DMS153 treated with DMSO at 0.1 percent for 48 hours (cell line): ENCODE measurements at regions not wholly inside any gene's neighbourhood (a gene's known extent, or its start where the extent isn't known, plus 50 kb on each side); places are given as distances from the start of the nearest gene placed in this dataset.

Experiments used
- DNase-seq: peaks from one replicate; lab custom pipeline; 2025; ENCODE audit not compliant: unreplicated experiment; lab: John Stamatoyannopoulos, UW

DNA sequence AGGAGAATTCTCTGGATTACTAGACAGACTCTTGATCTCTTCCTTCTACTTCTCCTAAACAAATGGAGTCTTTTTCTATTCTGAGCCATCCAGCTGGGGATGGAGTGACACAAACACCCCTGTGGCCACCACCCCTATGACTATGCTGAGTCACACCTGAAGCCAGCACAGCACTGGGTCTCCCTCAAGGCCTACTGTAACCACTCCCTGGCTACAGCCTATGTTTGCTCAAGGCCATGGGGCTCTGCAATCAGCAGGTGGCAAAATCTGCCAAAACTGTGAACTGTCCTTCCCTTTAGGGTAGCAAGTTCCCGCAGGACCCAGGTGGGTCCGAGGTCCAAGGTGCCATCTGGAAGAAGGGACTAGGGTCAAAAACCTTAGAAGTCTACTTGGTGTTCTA is 132.3 kb downstream of the TINAG start:
- no peak for DNase-seq

DNA sequence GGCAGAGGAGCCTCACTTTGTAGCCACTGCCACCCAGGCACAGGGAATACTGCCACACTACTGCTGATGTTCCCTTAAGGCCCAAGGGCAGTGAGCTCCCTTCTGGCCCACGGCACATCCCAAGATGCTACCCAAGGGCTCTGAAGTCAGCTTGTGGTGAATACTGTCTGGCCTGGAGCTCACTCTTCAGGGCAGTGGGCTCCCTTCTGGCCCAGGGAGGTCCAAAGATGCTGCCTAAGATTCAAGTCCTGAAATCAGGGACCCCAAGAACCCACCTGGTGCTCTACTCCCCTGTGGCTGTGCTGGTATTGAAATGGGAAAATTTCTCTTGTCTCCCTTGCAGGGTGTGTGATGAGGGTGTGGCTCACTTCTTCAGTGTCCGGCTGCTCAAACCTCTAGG is 132.8 kb downstream of the TINAG start:
- DNase-seq = no peak

DNA sequence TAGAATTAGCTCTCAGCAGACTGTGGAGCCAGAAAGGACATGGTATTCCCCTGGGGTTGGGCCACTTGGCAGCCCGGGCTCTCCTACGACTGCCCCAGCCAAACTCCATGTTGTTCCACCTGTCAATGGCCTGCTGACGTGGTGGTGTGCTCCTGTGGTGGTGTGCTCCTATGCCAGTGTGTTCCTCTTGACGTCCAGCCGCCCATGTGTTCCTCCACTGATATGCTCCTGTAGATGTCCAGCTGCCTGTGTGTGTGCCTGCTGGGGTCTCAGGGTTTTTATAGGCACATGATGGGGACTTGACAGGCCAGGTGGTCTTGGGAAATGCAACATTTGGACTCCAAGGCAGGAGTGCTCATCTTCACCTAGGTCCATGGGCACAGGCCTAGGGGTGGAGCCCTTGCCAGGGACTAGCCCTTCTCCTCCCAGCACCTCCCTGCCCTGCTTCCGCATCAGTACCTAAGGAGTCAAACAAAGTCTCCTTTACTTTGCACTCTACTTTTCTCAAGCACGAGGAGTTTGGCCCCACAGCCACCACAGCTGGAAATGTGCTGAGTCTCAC is 133.5 kb downstream of the TINAG start:
- DNase-seq = no peak

DNA sequence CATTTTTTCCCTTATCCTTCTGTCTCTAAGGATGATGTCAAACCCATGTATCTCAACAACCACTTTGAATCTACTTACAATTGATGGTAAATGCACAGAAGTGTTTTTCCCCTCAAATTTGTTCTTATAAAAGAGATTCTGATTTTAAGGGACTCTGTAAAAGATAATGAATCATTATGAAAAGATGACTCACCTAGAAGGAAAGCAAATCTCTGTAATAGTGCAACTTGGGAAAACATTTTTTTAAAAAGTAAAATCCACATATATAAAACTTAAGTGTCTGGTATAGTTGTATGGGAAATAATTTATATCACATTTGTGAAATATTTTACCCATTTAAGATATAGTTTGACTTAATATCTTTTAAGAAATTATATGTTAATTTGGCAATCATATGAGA is 137.0 kb downstream of the TINAG start:
- no peak for DNase-seq

DNA sequence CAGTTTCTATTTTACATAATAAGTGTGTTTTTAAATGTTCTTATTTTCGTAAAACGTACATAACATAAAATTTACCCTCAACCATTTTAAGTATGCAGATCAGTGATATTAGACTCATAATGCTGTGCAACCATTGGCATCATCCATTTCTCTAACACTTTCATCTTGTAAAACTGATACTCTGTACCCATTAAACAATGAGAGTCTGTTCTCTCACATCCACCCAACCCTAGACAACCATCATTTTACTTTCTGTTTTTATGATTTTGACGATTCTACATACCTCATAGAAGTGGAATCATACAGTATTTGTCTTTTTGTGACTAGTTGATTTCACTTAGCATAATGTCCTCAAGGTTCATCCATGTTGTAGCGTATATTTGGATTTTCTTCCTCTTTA is 140.4 kb downstream of the TINAG start:
- no peak for DNase-seq

DNA sequence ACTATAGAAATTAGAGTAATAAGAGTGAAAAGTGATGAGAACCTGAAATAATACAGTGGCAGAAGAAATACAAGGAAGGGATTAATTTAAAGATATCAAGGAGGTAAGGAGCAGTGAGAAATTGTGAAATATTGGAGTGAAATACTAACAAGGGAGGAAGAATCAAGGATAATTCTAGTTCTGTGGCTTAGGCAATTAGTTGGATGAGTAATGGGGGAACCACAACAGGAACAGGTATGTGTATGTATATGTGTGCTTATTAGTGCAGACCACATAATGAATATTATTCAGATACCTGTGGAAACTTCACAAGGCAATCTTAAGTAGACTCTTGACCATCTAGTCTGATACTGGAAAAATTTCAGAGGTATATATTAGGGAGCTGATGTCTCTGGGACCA is 143.3 kb downstream of the TINAG start:
- DNase-seq = no peak

DNA sequence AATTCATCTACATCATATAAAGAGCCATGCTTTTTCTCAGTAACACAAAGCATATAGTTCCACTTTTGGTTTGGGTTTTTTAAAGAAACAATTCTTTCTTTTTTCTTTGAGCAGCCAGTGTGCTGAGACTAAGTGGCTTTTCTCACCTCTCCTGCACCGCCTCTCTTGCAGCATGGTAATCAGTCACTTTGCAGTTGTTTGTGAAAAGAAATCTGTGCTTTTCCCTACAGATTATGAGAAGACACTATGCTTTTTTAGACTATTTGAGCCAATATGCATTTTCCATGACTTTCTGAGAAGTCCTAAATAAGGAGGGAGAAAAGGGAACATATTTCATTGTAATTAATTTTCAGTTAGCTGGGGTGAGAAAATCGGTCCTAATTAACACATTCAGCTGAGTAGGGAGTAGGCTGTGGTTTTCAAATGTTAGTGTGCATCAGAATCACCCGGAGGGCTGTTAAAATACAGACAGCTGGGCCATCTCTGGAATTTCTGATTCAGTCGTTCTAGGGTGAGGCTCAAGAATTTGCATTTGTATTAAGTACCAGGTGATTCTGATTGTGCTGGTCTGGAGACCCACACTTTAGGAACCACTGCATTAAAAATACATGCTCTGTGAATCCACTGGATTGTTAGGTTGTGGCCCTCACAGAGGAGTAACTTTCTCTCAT is 155.2 kb downstream of the TINAG start:
- no peak for DNase-seq

DNA sequence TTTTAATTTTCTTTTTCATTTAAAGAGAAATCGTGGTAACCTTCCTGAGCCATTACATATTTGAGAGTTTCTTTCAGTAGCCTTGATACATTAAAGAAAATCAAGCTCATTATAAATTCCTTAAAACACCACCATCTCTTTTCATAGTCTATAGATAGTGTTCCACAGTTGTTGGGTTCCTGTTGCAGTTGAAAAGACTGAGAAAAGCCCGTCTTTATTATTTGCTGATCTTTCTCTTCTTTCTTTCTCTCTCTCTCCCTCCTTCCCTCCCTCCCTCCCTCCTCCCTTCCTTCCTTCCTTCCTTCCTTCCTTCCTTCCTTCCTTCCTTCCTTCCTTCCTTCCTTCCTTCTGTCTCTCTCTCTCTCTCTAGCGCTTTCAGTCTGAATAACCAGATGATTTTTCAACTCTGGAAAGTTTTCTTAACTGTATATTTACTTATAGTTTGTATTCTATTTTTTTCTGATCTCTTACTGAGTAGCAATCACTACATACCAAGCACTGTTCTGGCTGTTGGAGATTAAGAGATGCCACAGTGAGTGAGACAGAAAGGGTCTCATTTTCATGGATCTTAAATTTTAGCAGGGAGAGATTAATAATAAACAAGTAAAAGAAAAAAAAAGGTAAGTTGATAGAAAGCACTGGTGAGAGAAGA is 157.5 kb downstream of the TINAG start:
- DNase-seq = no peak

DNA sequence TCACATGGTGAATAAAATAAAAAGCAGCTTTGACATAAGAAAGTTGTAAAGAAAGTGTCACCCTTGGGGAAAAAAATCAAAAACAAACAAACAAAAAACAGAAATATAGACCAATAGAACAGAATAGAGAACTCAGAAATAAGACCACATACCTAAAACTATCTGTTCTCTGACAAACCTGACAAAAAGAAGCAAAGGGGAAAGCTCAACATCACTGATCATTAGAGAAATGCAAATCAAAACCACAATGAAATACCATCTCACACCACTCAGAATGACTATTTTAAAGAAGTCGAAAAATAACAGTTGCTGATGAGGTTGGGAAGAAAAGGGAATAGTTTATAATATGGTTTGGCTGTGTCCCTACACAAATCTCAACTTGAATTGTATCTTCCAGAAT is 159.1 kb downstream of the TINAG start:
- DNase-seq = no peak

DNA sequence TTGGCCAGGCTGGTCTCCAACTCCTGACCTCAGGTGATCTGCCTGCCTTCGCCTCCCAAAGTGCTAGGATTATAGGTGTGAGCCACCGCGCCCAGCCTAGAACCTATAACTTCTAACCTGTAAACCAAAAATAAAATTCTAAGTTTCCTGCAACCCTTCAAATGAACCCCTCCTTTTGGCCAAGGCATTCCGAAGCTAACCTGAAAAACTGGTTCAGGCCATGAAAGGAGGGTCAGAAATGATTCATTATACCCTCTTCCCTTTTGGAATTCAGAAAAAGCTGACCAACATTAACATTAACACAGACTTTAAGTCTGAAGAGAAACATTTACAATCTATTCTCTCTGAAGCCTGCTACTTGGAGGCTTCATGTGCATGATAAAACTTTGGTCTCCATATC is 165.1 kb downstream of the TINAG start:
- no peak for DNase-seq

DNA sequence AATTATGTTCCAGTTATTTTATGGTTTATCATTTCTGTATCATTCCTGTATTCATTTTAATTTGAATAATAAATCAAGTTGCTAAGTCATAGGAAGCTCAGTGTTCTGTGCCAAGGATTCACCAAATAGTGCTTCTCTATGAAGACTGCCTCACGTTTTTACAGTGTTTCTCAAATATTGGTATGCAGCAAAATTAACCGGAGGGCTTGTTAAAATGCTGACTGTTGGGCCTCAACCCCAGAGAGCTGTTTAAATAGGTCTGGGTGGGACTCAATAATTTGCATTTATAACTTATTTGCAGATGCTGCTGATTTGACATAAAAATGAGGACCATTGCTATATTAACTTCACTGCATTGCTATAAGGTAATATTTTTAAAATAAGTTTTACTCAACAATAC is 166.7 kb downstream of the TINAG start:
- no peak for DNase-seq

DNA sequence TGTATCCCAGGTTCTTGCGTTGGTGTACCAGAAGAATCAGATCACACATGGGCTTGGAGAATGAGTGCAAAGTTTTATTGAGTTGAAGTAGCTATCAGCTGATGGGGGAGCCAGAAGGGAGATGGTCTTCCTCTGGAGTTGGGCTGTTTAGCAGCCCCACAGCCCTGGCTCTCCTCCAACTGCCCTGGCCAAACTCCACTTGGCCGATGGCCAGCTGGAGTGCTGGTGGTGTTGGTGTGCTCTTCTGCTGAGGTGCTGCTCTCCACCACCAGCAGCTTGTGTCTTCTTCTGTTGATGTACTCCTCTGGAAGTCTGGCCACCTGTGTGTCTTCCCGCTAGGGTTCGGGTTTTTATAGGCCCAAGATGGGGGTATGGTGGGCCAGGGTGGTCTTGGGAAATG is 172.8 kb downstream of the TINAG start:
- DNase-seq = no peak

DNA sequence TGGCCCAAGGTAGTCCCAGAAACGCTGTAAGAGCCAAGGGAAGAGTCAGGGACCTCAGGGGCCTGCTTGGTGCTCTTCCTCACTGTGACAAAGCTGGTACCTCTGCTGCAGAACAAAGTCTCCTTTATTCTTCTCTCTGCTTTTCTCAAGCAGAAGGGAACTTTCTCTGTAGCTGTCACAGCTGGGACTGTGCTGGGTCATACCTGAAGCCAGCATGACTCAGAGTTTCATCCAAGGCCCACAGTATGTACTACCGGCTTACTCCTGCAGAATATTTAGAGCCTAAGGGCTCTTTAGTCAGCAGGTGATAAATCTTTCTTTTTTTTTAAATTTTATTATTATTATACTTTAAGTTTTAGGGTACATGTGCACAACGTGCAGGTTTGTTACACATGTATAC is 183.2 kb downstream of the TINAG start:
- no peak for DNase-seq

DNA sequence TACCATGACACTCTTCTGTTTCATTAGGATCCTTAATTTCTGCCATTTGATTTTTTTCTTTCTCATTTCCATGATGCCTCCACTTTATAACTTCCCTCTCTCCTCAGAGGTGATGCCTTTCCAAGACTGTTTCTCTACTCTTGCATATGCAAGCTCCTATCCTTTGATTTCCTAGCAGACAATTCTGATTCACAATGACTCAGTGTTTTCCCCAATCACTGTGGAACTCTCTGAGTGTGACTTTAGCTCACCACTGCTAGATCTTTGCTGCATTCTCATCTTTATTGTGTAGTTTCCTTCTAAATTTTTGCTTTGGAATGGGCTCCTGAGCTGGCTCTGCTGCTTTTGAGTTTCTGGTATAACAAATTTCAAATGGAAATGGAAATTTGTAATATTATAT is 184.9 kb downstream of the TINAG start:
- no peak for DNase-seq

DNA sequence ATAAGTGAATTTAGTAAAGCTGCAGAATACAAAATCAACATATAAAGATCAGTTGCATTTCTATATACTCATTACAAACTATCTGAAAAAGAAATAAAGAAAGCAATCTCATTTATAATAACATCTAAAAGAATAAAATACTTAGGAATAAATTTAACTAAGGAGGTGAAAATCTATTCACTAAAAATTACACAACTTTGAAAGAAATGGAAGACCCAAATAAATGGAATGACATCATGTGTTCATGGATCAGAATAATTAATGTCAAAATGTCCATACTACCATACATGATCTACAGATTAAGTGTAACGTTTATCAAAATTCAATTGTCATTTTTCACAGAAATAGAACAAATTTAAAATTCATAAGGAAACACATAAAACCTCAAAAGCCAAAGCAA is 194.9 kb downstream of the TINAG start:
- no peak for DNase-seq

DNA sequence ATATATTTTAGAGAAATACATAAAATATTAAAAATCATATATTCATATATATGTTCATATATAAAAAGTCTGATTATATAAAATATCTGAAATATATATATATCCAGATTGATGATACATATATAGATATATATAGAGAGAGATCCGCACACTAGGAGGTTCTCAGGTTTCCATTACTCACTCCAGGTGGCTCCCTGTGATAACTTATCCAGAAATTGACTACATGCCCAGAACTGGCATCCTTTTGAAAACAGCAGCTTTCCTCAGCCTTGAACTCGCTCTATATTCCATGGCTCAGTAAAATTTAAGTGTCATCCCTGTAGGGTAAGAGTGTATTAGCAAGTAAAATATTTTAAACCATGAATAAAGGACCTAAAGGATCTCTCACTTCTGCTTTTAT is 206.8 kb downstream of the TINAG start:
- no peak for DNase-seq

DNA sequence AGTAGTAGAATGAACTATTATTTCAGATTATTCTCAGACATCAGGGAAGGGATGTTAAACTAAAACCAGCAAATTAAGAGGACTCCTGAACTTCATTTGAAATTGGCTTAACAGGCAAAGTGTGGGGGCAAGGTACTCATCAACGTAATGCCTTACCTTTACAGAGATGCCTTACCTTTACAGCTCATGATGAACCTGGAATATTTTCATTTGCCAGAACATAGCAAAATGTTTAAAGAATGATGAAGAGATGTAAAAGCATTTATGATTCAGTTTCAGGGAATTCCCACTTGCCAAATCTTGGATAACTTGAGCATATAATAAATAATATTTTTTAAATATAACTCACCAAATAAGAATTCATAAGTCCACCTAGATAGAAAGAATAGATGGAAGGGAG is 207.5 kb downstream of the TINAG start:
- DNase-seq = no peak

DNA sequence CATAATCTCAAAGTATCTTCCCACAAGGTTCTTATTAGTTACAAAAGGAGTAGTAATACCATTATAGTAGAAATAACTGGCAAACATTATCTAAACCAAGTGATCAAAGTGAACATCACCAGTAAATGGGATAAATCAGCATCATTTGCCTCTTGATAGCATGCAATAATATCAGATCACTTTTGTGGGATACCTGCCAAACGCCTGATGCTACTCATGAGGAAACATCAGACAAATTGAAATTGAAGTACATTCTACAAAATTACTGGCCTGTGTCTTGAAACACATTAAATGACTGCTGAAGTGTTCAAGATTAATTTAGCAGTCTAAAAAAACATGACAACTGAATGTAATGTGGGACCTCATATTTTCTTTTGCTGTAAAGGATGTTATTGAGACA is 208.1 kb downstream of the TINAG start:
- no peak for DNase-seq

DNA sequence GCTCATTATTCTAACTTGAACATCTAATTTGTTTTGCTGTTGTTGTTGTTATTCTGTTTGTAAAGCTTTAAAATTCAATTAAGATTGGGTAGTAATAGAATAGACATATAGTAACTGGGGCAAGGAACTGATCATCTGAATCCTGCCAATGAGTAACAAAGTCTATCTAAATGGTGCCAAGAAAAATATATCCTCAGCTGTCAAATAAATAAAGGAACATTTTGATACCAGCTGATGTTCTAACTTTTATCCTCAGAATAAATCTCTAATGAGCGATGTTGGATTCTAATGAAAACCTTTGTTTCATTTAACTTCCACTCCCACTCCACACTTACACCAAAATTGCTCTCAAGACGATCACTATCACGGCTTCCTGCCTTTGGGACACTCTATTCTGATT is 210.9 kb downstream of the TINAG start:
- no peak for DNase-seq

DNA sequence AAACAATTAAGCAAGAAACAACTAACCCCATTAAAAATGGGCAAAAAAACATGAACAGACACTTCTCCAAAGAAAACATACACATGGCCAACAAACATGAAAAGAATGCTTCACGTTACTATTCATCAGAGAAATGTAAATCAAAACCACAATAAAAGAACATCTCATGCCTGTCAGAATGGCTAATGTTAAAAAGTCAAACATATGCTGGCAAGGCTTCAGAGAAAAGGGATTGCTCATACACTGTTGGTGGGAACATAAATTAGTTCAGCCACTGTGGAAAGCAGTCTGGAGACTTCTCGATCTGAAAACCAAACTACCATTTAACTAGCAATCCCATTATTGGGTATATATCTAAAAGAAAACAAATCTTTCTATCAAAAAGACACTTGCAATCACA is 217.5 kb downstream of the TINAG start:
- no peak for DNase-seq

DNA sequence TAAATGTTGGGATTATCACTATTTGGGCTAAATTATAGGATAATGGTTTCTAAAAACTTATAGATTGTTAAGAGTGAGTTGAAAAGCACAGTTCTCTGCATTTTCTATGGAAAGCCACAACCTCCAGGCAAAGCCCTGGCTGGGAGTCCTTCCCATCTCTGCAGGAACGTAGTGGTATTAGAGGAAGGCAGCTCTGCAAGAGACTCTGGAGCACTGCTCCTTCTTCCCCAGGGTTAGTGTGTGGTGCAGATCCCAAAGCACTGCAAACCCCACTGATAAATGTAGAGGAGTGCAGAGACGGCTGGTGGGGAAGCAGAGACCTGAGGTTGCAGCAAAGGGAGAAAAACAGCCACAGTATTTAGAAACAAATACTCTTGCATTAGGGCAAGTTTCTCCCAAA is 225.3 kb downstream of the TINAG start:
- no peak for DNase-seq

DNA sequence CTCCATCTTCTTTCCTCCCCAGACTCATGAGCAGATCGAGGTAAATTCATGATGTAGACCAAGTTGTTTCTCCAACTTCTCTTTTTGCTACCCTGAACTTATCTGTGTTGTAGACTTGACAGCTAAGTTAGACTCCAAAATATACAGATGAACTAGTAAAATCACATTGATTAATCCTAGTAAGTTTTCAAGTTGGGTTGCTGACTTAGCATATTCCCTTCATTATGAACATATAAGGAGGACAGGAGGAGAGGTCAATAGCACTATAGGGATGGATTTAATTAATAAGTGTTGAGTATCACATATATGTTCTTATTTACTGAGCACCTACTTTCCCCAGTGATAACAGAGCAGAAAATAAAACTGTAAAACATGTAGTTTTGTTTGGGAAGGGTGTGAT is 227.3 kb downstream of the TINAG start:
- no peak for DNase-seq

DNA sequence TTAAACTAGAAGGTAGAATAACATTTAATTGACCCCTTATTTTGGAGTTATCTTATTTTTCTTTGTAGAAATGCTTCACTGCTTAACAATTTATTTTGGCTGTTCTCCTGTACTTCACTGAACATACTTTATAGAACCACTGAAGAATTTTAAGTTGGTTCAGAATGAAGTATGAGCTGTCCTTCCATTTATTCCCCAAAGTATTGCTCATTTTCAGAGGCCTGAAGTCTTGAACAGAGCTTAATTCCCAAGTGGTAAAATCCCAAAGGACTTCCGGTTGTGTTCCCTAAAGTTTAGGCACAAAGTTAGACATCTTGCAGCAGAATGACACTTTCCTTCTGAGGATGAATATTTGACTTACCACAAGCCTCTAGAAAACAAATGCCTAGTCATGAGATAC is 233.3 kb downstream of the TINAG start:
- DNase-seq = no peak
